WTC11 (cell line): ENCODE measurements at regions not wholly inside any gene's neighbourhood (a gene's known extent, or its start where the extent isn't known, plus 50 kb on each side); places are given as distances from the start of the nearest gene placed in this dataset.

Source experiments
- ATAC-seq: fragments of 200-7000 bp; cut with Tn5 transposase; 2 replicates; pipeline ENCODE4 v1.10.0; 2021; ENCODE audit warnings: mild to moderate bottlenecking, moderate library complexity
- CTCF ChIA-PET: fragments of 300-600 bp; sonication (Branson Sonifier 250); formaldehyde crosslinking; loops from one replicate; lab custom pipeline; 2021; ENCODE audit warnings: antibody characterized with exemption; lab: Charles Lee
- POLR2A ChIA-PET: fragments of 350-600 bp; sonication (Branson Sonifier 250); formaldehyde crosslinking; loops from one replicate; lab custom pipeline; 2021; ENCODE audit warnings: antibody characterized with exemption; lab: Charles Lee
- DNase-seq: peaks from one replicate; pipeline ENCODE4 v3.0.0; 2021; ENCODE audit warnings: low spot score
- H3K27ac Mint-ChIP-seq: 2 replicates; pipeline ENCODE4 v1.8.0; 2021; ENCODE audit warnings: mixed read lengths
- H3K27me3 Mint-ChIP-seq: 2 replicates; pipeline ENCODE4 v1.8.0; 2021; ENCODE audit warnings: low read depth, mild to moderate bottlenecking, moderate library complexity, mixed read lengths
- H3K36me3 Mint-ChIP-seq: 2 replicates; pipeline ENCODE4 v1.8.0; 2021; ENCODE audit warnings: mixed read lengths
- H3K4me1 Mint-ChIP-seq: 2 replicates; pipeline ENCODE4 v1.8.0; 2022; ENCODE audit warnings: mixed read lengths
- H3K4me3 Mint-ChIP-seq: 2 replicates; pipeline ENCODE4 v1.8.0; 2021; ENCODE audit warnings: mild to moderate bottlenecking, moderate library complexity, mixed read lengths
- H3K9me3 Mint-ChIP-seq: 2 replicates; pipeline ENCODE4 v1.8.0; 2021; ENCODE audit warnings: mixed read lengths
- ATF1 ChIP-seq: sonication (generic); formaldehyde crosslinking; IDR thresholded peaks from 2 replicates; pipeline ENCODE4 v1.8.1; 2023; ENCODE audit warnings: mild to moderate bottlenecking, moderate library complexity, missing genetic modification reagents
- ETV6 ChIP-seq: sonication (generic); formaldehyde crosslinking; IDR thresholded peaks from 2 replicates; pipeline ENCODE4 v1.8.1; 2022; ENCODE audit warnings: mild to moderate bottlenecking, missing genetic modification reagents
- GRHL2 ChIP-seq: fragments of 250-450 bp; sonication (Bioruptor Pico); IDR thresholded peaks from 2 replicates; pipeline ENCODE4 v1.8.0; 2022; ENCODE audit warnings: mild to moderate bottlenecking, moderate library complexity; ENCODE audit not compliant: insufficient replicate concordance, severe bottlenecking
- MXD4 ChIP-seq: fragments of 250-450 bp; sonication (Bioruptor Pico); IDR thresholded peaks from 2 replicates; pipeline ENCODE4 v1.8.0; 2021; ENCODE audit warnings: mild to moderate bottlenecking, moderate library complexity, borderline replicate concordance
- NR1H2 ChIP-seq: sonication (generic); formaldehyde crosslinking; IDR thresholded peaks from 2 replicates; pipeline ENCODE4 v1.9.0; 2021; ENCODE audit warnings: mild to moderate bottlenecking, moderate library complexity, missing genetic modification reagents
- RORB ChIP-seq: fragments of 250-450 bp; sonication (Bioruptor Pico); IDR thresholded peaks from 2 replicates; pipeline ENCODE4 v1.9.0; 2021; ENCODE audit warnings: mild to moderate bottlenecking
- SOX15 ChIP-seq: fragments of 250-450 bp; sonication (Bioruptor Pico); IDR thresholded peaks from 2 replicates; pipeline ENCODE4 v1.9.0; 2021; ENCODE audit warnings: mild to moderate bottlenecking
- TCF7 ChIP-seq: sonication (generic); formaldehyde crosslinking; IDR thresholded peaks from 2 replicates; pipeline ENCODE4 v1.8.0; 2022; ENCODE audit warnings: mild to moderate bottlenecking, low read depth, missing genetic modification reagents, moderate library complexity
- ZBTB21 ChIP-seq: sonication (generic); formaldehyde crosslinking; IDR thresholded peaks from 2 replicates; pipeline ENCODE4 v1.8.1; 2023; ENCODE audit warnings: mild to moderate bottlenecking, missing genetic modification reagents, borderline replicate concordance
- ZNF121 ChIP-seq: sonication (generic); formaldehyde crosslinking; IDR thresholded peaks from 2 replicates; pipeline ENCODE4 v1.8.0; 2023; ENCODE audit warnings: missing genetic modification reagents
- ZNF232 ChIP-seq: sonication (generic); formaldehyde crosslinking; IDR thresholded peaks from 2 replicates; pipeline ENCODE4 v1.8.0; 2022; ENCODE audit warnings: mild to moderate bottlenecking, missing genetic modification reagents
- ZNF317 ChIP-seq: sonication (generic); formaldehyde crosslinking; IDR thresholded peaks from 2 replicates; pipeline ENCODE4 v1.8.1; 2023; ENCODE audit warnings: low read depth, mild to moderate bottlenecking, moderate library complexity, missing genetic modification reagents, borderline replicate concordance
- TF ChIP-seq, protein P1 (sequence below): sonication (generic); formaldehyde crosslinking; IDR thresholded peaks from 2 replicates; pipeline ENCODE4 v1.8.0; 2022; ENCODE audit warnings: mild to moderate bottlenecking, missing genetic modification reagents
- TF ChIP-seq, protein P2 (sequence below): fragments of 250-450 bp; sonication (Bioruptor Pico); IDR thresholded peaks from 2 replicates; pipeline ENCODE4 v1.9.0; 2021; ENCODE audit warnings: mild to moderate bottlenecking
- TF ChIP-seq, protein P3 (sequence below): fragments of 250-450 bp; sonication (Bioruptor Pico); conservative IDR thresholded peaks from 2 replicates; pipeline ENCODE4 v1.9.0; 2021; ENCODE audit warnings: mild to moderate bottlenecking
- TF ChIP-seq, protein P4 (sequence below): sonication (generic); formaldehyde crosslinking; IDR thresholded peaks from 2 replicates; pipeline ENCODE4 v1.8.0; 2022; ENCODE audit warnings: missing genetic modification reagents
- TF ChIP-seq, protein P5 (sequence below): sonication (generic); formaldehyde crosslinking; IDR thresholded peaks from 2 replicates; pipeline ENCODE4 v1.8.0; 2022; ENCODE audit warnings: mild to moderate bottlenecking, missing genetic modification reagents
- TF ChIP-seq, protein P6 (sequence below): sonication (generic); formaldehyde crosslinking; conservative IDR thresholded peaks from 2 replicates; pipeline ENCODE4 v1.8.1; 2022; ENCODE audit warnings: mild to moderate bottlenecking, missing genetic modification reagents

DNA sequence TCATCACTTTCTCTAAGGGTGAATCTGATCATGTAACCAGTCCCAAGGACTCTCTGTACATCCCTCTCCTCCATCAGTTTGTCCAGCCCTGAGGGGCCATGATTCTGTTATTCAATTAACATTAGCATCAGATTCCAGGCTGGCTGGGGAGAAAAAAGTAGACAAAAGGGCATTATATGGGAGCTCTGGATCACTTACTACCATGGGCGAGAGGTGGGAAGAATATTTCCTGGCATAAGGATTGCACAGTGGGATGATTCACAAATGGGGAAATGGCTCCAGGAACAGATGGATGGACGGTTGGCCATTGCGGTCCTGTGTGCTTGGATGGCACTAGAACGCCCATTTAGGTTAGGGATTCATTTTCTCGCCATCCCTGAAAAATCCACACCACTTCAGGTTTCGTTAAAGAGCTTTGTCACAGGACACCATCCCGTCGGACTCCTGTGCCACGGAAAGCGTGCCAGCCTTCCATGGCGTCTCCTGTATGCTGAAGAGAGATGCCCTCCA is 112.6 kb downstream of the THBS2 start (continued):
- TF ChIP-seq ZNF121 (CRISPR knock-in tag): no peak
- TF ChIP-seq ZNF232 (CRISPR knock-in tag): no peak
- no peak for TF ChIP-seq RORB (CRISPR knock-in tag)
- no peak for TF ChIP-seq NR1H2
- TF ChIP-seq, protein P1, sequence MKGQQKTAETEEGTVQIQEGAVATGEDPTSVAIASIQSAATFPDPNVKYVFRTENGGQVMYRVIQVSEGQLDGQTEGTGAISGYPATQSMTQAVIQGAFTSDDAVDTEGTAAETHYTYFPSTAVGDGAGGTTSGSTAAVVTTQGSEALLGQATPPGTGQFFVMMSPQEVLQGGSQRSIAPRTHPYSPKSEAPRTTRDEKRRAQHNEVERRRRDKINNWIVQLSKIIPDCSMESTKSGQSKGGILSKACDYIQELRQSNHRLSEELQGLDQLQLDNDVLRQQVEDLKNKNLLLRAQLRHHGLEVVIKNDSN (CRISPR knock-in tag): no peak
- TF ChIP-seq, protein P2, sequence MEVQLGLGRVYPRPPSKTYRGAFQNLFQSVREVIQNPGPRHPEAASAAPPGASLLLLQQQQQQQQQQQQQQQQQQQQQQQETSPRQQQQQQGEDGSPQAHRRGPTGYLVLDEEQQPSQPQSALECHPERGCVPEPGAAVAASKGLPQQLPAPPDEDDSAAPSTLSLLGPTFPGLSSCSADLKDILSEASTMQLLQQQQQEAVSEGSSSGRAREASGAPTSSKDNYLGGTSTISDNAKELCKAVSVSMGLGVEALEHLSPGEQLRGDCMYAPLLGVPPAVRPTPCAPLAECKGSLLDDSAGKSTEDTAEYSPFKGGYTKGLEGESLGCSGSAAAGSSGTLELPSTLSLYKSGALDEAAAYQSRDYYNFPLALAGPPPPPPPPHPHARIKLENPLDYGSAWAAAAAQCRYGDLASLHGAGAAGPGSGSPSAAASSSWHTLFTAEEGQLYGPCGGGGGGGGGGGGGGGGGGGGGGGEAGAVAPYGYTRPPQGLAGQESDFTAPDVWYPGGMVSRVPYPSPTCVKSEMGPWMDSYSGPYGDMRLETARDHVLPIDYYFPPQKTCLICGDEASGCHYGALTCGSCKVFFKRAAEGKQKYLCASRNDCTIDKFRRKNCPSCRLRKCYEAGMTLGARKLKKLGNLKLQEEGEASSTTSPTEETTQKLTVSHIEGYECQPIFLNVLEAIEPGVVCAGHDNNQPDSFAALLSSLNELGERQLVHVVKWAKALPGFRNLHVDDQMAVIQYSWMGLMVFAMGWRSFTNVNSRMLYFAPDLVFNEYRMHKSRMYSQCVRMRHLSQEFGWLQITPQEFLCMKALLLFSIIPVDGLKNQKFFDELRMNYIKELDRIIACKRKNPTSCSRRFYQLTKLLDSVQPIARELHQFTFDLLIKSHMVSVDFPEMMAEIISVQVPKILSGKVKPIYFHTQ (CRISPR knock-in tag): no peak
- no peak for TF ChIP-seq ETV6 (CRISPR knock-in tag)
- no peak for TF ChIP-seq ZBTB21 (CRISPR knock-in tag)
- TF ChIP-seq, protein P3, sequence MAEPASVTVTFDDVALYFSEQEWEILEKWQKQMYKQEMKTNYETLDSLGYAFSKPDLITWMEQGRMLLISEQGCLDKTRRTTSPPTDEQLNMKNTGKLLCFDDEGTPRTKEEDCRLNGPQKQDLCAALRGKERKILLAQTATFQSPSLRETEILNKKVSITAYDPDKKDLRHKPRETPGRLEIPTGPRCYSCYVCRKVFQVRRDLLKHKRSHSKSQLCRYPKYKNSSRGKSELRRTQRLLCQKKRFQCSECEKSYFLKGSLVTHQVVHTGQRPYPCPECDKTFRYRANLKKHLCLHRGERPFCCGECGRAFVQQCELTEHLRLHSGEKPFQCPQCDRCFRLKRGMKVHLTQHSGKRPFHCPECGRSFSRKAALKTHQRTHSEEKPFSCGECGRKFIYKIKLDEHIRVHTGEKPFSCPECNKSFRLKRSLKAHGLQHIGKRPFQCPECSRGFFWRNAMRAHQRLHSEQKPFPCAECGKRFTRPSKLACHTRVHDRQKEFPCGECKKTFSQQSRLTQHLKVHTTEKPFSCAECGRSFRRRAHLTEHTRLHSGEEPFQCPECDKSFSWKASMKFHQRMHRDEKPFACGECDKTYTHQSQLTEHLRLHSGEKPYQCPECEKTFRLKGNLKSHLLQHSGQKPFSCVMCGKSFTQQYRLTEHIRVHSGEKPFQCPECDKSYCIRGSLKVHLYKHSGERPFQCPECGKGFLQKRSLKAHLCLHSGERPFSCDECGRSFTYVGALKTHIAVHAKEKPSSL (CRISPR knock-in tag): no peak
- TF ChIP-seq, protein P4, sequence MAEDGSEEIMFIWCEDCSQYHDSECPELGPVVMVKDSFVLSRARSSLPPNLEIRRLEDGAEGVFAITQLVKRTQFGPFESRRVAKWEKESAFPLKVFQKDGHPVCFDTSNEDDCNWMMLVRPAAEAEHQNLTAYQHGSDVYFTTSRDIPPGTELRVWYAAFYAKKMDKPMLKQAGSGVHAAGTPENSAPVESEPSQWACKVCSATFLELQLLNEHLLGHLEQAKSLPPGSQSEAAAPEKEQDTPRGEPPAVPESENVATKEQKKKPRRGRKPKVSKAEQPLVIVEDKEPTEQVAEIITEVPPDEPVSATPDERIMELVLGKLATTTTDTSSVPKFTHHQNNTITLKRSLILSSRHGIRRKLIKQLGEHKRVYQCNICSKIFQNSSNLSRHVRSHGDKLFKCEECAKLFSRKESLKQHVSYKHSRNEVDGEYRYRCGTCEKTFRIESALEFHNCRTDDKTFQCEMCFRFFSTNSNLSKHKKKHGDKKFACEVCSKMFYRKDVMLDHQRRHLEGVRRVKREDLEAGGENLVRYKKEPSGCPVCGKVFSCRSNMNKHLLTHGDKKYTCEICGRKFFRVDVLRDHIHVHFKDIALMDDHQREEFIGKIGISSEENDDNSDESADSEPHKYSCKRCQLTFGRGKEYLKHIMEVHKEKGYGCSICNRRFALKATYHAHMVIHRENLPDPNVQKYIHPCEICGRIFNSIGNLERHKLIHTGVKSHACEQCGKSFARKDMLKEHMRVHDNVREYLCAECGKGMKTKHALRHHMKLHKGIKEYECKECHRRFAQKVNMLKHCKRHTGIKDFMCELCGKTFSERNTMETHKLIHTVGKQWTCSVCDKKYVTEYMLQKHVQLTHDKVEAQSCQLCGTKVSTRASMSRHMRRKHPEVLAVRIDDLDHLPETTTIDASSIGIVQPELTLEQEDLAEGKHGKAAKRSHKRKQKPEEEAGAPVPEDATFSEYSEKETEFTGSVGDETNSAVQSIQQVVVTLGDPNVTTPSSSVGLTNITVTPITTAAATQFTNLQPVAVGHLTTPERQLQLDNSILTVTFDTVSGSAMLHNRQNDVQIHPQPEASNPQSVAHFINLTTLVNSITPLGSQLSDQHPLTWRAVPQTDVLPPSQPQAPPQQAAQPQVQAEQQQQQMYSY (CRISPR knock-in tag): no peak
- TF ChIP-seq ATF1 (CRISPR knock-in tag): no peak

DNA sequence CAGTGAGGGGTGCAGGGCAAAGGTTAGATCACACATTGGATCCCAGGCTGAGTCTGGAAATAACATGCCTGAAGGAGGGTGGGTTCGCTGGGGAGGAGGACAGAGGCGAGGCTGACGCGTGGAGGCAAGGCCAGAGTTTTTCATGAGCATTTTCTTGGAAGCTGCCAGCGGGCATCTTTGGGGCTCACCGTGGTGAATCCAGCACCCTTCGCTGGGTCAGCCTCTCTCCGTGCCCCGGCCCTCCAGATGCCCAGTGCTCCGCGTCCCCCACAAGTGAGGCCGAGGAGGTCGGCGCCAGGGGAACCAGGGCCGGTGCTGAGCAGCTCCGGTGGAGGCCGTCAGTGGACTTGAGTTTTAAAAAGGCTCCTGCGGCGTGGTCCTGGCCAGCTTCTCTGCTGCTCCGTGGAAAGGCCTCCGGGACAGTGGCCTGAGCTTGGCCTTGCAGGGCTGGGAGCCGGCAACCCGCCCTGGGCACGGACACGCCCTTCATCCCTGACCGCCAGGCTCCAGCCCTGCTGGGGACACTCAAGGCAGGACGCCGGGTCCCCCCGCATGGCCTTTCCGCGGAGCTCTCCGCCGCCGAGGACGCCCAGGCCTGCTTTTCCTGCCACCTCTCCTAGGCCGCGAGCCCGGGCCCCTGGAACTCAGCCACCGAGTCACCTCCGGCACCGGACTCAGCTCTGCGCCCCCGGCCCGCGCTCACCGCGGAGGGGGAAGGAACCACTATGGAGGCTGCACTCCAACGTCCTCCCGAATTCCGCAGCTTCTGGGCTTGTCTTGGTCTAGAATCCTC is 114.3 kb downstream of the THBS2 start:
- Mint-ChIP-seq H3K36me3 (peaks cover under 1% of the 10 kb centered on the region; the same call in 1 of the 2 replicates), H3K27ac (no peak overlapping the region), H3K27me3 (no peaks in the 10 kb centered on the region), H3K4me1 (no peaks in the 10 kb centered on the region), H3K4me3 (no peak overlapping the region), H3K9me3 (peaks cover 44% of the 10 kb centered on the region)
- TF ChIP-seq GRHL2 (CRISPR knock-in tag): no peak
- TF ChIP-seq ZNF317 (CRISPR knock-in tag): no peak
- TF ChIP-seq, protein P5, sequence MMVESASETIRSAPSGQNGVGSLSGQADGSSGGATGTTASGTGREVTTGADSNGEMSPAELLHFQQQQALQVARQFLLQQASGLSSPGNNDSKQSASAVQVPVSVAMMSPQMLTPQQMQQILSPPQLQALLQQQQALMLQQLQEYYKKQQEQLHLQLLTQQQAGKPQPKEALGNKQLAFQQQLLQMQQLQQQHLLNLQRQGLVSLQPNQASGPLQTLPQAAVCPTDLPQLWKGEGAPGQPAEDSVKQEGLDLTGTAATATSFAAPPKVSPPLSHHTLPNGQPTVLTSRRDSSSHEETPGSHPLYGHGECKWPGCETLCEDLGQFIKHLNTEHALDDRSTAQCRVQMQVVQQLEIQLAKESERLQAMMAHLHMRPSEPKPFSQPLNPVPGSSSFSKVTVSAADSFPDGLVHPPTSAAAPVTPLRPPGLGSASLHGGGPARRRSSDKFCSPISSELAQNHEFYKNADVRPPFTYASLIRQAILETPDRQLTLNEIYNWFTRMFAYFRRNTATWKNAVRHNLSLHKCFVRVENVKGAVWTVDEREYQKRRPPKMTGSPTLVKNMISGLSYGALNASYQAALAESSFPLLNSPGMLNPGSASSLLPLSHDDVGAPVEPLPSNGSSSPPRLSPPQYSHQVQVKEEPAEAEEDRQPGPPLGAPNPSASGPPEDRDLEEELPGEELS: no peak
- TF ChIP-seq, protein P6, sequence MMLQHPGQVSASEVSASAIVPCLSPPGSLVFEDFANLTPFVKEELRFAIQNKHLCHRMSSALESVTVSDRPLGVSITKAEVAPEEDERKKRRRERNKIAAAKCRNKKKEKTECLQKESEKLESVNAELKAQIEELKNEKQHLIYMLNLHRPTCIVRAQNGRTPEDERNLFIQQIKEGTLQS (CRISPR knock-in tag): no peak
- no peak for TF ChIP-seq NR1H2
- no peak for TF ChIP-seq TCF7
- no peak for TF ChIP-seq SOX15
- TF ChIP-seq MXD4: no peak
- ChIA-PET POLR2A (no interaction called here), CTCF (interaction anchor here (0.6 kb wide), 1 partner anchor 728 kb away, joined by 3 read pairs; no protein-coding TSS in a partner anchor)
- no peak for ATAC-seq
- no peak for DNase-seq
